GM23248 (cell line): ENCODE measurements at regions not wholly inside any gene's neighbourhood (a gene's known extent, or its start where the extent isn't known, plus 50 kb on each side); places are given as distances from the start of the nearest gene placed in this dataset.
"Not testable (repeated sequence)": the region's sequence is repeated elsewhere in the genome, so short reads cannot be mapped to it uniquely, and the experiment has no call there.

ENCODE experiments used
- EZH2 ChIP-seq: fragments of 200-600 bp; sonication (generic); IDR thresholded peaks from 2 replicates; pipeline ENCODE4 v1.6.1; 2018; ENCODE audit warnings: antibody characterized with exemption, mild to moderate bottlenecking; ENCODE audit not compliant: insufficient read depth, poor library complexity, severe bottlenecking
- EZH2phosphoT487 ChIP-seq: fragments of 200-600 bp; sonication (generic); IDR thresholded peaks from 2 replicates; pipeline ENCODE4 v1.6.1; 2018; ENCODE audit warnings: antibody characterized with exemption, moderate library complexity, mild to moderate bottlenecking, low read depth; ENCODE audit not compliant: insufficient read depth

DNA sequence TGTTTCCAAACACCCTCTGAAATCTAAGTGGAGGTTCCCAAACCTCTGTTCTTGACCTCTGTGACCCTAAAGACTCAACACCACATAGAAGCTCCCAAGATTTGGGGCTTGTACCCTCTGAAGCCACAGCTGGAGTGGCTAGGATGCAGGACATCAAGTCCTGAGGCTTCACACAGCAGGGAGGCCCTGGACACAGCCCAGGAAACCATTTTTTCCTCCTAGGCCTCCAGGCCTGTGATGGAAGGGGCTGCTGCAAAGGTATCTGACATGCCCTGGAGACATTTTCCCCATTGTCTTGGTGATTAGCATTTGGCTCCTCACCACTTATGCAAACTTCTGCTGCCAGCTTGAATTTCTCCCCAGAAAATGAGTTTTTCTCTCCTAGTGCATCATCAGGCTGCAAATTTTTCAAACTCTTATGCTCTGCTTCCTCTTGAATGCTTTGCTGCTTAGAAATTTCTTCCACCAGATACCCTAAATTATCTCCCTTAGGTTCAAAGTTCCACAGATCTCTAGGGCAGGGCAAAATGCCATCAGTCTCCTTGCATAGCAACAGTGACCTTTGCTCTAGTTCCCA is 200.5 kb upstream of the ARL4C start:
- TF ChIP-seq EZH2, EZH2phosphoT487: not testable (repeated sequence)
